SK-N-SH treated with all-trans-retinoic acid at 6 μM for 48 hours (cell line): ENCODE measurements at regions not wholly inside any gene's neighbourhood (a gene's known extent, or its start where the extent isn't known, plus 50 kb on each side); places are given as distances from the start of the nearest gene placed in this dataset.

Source experiments
- ATAC-seq: fragments of 200-7000 bp; cut with Tn5 transposase; 3 replicates; pipeline ENCODE4 v1.9.1; 2020; ENCODE audit warnings: mild to moderate bottlenecking, moderate library complexity
- ARNTL ChIP-seq: fragments of 450-650 bp; formaldehyde crosslinking; IDR thresholded peaks from 2 replicates; pipeline ENCODE4 v1.5.0; 2020; ENCODE audit warnings: low read depth, mild to moderate bottlenecking, moderate library complexity, borderline replicate concordance
- BACH2 ChIP-seq: fragments of 250-450 bp; sonication (Bioruptor Pico); IDR thresholded peaks from 2 replicates; pipeline ENCODE4 v1.9.0; 2021; ENCODE audit warnings: mild to moderate bottlenecking, borderline replicate concordance
- CREB5 ChIP-seq: fragments of 250-450 bp; sonication (Bioruptor Pico); IDR thresholded peaks from 2 replicates; pipeline ENCODE4 v1.5.1; 2020; ENCODE audit warnings: low read depth, mild to moderate bottlenecking, moderate library complexity
- CSDC2 ChIP-seq: fragments of 250-450 bp; sonication (Bioruptor Pico); IDR thresholded peaks from 2 replicates; pipeline ENCODE4 v1.5.0; 2020; ENCODE audit warnings: mild to moderate bottlenecking, moderate library complexity
- CSRNP3 ChIP-seq: fragments of 250-450 bp; sonication (Bioruptor Pico); IDR thresholded peaks from 2 replicates; pipeline ENCODE4 v1.5.1; 2021; ENCODE audit warnings: mild to moderate bottlenecking, moderate library complexity
- ESRRG ChIP-seq: fragments of 250-450 bp; sonication (Bioruptor Pico); IDR thresholded peaks from 2 replicates; pipeline ENCODE4 v1.6.1; 2021; ENCODE audit warnings: mild to moderate bottlenecking
- GLIS3 ChIP-seq: fragments of 250-450 bp; sonication (Bioruptor Pico); IDR thresholded peaks from 2 replicates; pipeline ENCODE4 v1.5.0; 2020; ENCODE audit warnings: mild to moderate bottlenecking, moderate library complexity
- ISL1 ChIP-seq: fragments of 250-450 bp; sonication (Bioruptor Pico); IDR thresholded peaks from 2 replicates; pipeline ENCODE4 v2.1.2; 2022; ENCODE audit warnings: mild to moderate bottlenecking, moderate library complexity
- OSR1 ChIP-seq: fragments of 250-450 bp; sonication (Bioruptor Pico); IDR thresholded peaks from 2 replicates; pipeline ENCODE4 v1.8.0; 2022; ENCODE audit warnings: moderate library complexity, mild to moderate bottlenecking, inconsistent platforms
- PATZ1 ChIP-seq: fragments of 250-450 bp; sonication (Bioruptor Pico); IDR thresholded peaks from 2 replicates; pipeline ENCODE4 v1.8.0; 2020; ENCODE audit warnings: mild to moderate bottlenecking, moderate library complexity, borderline replicate concordance
- POU6F1 ChIP-seq: fragments of 250-450 bp; sonication (Bioruptor Pico); IDR thresholded peaks from 2 replicates; pipeline ENCODE4 v1.8.0; 2021; ENCODE audit warnings: low read depth, mild to moderate bottlenecking, moderate library complexity, borderline replicate concordance
- PPARA ChIP-seq: fragments of 250-450 bp; sonication (Bioruptor Pico); IDR thresholded peaks from 2 replicates; pipeline ENCODE4 v1.5.0; 2020; ENCODE audit warnings: mild to moderate bottlenecking, borderline replicate concordance
- RARB ChIP-seq: fragments of 250-450 bp; sonication (Bioruptor Pico); IDR thresholded peaks from 2 replicates; pipeline ENCODE4 v1.8.0; 2021; ENCODE audit warnings: mild to moderate bottlenecking, moderate library complexity
- SNAI2 ChIP-seq: fragments of 250-450 bp; sonication (Bioruptor Pico); IDR thresholded peaks from 2 replicates; pipeline ENCODE4 v1.5.0; 2020; ENCODE audit warnings: mild to moderate bottlenecking, moderate library complexity
- TCF4 ChIP-seq: fragments of 250-450 bp; sonication (Bioruptor Pico); IDR thresholded peaks from 2 replicates; pipeline ENCODE4 v1.8.0; 2021; ENCODE audit warnings: mild to moderate bottlenecking, moderate library complexity, borderline replicate concordance
- TOX ChIP-seq: fragments of 250-450 bp; sonication (Bioruptor Pico); IDR thresholded peaks from 2 replicates; pipeline ENCODE4 v1.8.0; 2021; ENCODE audit warnings: mild to moderate bottlenecking, moderate library complexity, borderline replicate concordance
- TSHZ2 ChIP-seq: fragments of 250-450 bp; sonication (Bioruptor Pico); IDR thresholded peaks from 2 replicates; pipeline ENCODE4 v1.5.0; 2020; ENCODE audit warnings: mild to moderate bottlenecking, moderate library complexity
- ZC3H10 ChIP-seq: fragments of 250-450 bp; sonication (Bioruptor Pico); IDR thresholded peaks from 2 replicates; pipeline ENCODE4 v1.5.1; 2021; ENCODE audit warnings: mild to moderate bottlenecking, moderate library complexity
- ZFP3 ChIP-seq: fragments of 250-450 bp; sonication (Bioruptor Pico); IDR thresholded peaks from 2 replicates; pipeline ENCODE4 v1.5.0; 2020; ENCODE audit warnings: mild to moderate bottlenecking, moderate library complexity
- ZNF565 ChIP-seq: fragments of 450-650 bp; formaldehyde crosslinking; conservative IDR thresholded peaks from 2 replicates; pipeline ENCODE4 v1.5.0; 2020; ENCODE audit warnings: low read depth, mild to moderate bottlenecking, moderate library complexity
- ZNF70 ChIP-seq: fragments of 450-650 bp; formaldehyde crosslinking; IDR thresholded peaks from 2 replicates; pipeline ENCODE4 v1.5.0; 2020; ENCODE audit warnings: mild to moderate bottlenecking, moderate library complexity
- ZNF8 ChIP-seq: fragments of 450-650 bp; formaldehyde crosslinking; IDR thresholded peaks from 2 replicates; pipeline ENCODE4 v1.5.0; 2020; ENCODE audit warnings: mild to moderate bottlenecking, moderate library complexity

- ATAC-seq: no peak
- no peak for TF ChIP-seq GLIS3 (CRISPR knock-in tag)
- TF ChIP-seq ZNF565 (CRISPR knock-in tag): no peak
- TF ChIP-seq TCF4 (CRISPR knock-in tag): no peak
- TF ChIP-seq SNAI2 (CRISPR knock-in tag): no peak
- TF ChIP-seq CSDC2 (CRISPR knock-in tag): no peak
- TF ChIP-seq ZNF70 (CRISPR knock-in tag): no peak
- no peak for TF ChIP-seq PPARA (CRISPR knock-in tag)
- TF ChIP-seq TSHZ2 (CRISPR knock-in tag): no peak
- TF ChIP-seq OSR1: no peak
- TF ChIP-seq ARNTL (CRISPR knock-in tag): no peak
These were observed 317.1 kb downstream of the BMP7 start for GRCh38 chr20:56949318-56949717.

- ATAC-seq: no peak
- TF ChIP-seq PATZ1 (CRISPR knock-in tag): no peak
- TF ChIP-seq ZFP3 (CRISPR knock-in tag): no peak
- no peak for TF ChIP-seq POU6F1 (CRISPR knock-in tag)
- TF ChIP-seq CREB5 (CRISPR knock-in tag): no peak
- TF ChIP-seq RARB (CRISPR knock-in tag): no peak
- no peak for TF ChIP-seq ZNF565 (CRISPR knock-in tag)
- no peak for TF ChIP-seq BACH2 (CRISPR knock-in tag)
- TF ChIP-seq GLIS3 (CRISPR knock-in tag): no peak
- no peak for TF ChIP-seq ZNF8 (CRISPR knock-in tag)
- TF ChIP-seq TOX (CRISPR knock-in tag): no peak
- no peak for TF ChIP-seq PPARA (CRISPR knock-in tag)
- no peak for TF ChIP-seq CSRNP3 (CRISPR knock-in tag)
- TF ChIP-seq CSDC2 (CRISPR knock-in tag): no peak
These were observed 314.0 kb downstream of the BMP7 start for GRCh38 chr20:56952258-56953047.

- ATAC-seq: no peak
- TF ChIP-seq CSRNP3 (CRISPR knock-in tag): no peak
- TF ChIP-seq TSHZ2 (CRISPR knock-in tag): no peak
- TF ChIP-seq TOX (CRISPR knock-in tag): no peak
- TF ChIP-seq ISL1 (CRISPR knock-in tag): no peak
- TF ChIP-seq CSDC2 (CRISPR knock-in tag): no peak
- no peak for TF ChIP-seq ZFP3 (CRISPR knock-in tag)
- TF ChIP-seq PPARA (CRISPR knock-in tag): no peak
- TF ChIP-seq ZNF8 (CRISPR knock-in tag): no peak
- TF ChIP-seq SNAI2 (CRISPR knock-in tag): no peak
- TF ChIP-seq ARNTL (CRISPR knock-in tag): no peak
- TF ChIP-seq GLIS3 (CRISPR knock-in tag): no peak
- TF ChIP-seq ZC3H10 (CRISPR knock-in tag): no peak
- TF ChIP-seq TCF4 (CRISPR knock-in tag): no peak
- TF ChIP-seq ZNF70 (CRISPR knock-in tag): no peak
- TF ChIP-seq ESRRG: no peak
These were observed 313.3 kb downstream of the BMP7 start for GRCh38 chr20:56953048-56953586.
